A549 (cell line): ENCODE measurements at regions not wholly inside any gene's neighbourhood (a gene's known extent, or its start where the extent isn't known, plus 50 kb on each side); places are given as distances from the start of the nearest gene placed in this dataset.

Source experiments
- ATAC-seq, 2 experiments: fragments of 200-7000 bp in 1 of 2; fragments of >200 bp in 1 of 2; cut with Nextera tagmentation in 1 of 2; cut with Tn5 transposase in 1 of 2; 3 replicates each; pipeline versions ENCODE4 v1.8.0 to v1.9.1; 2018 to 2020; ENCODE audit warnings: mild to moderate bottlenecking in 1 of 2, moderate library complexity in 1 of 2
- CTCF ChIA-PET: fragments of 300-600 bp; sonication (Branson Sonifier 250); formaldehyde crosslinking; extraction: SDS; loops from one replicate; lab custom pipeline; 2021; ENCODE audit warnings: antibody characterized with exemption, inconsistent platforms; lab: Yijun Ruan, JAX
- POLR2A ChIA-PET: fragments of 350-600 bp; formaldehyde crosslinking; extraction: SDS; loops from one replicate; lab custom pipeline; 2021; ENCODE audit warnings: antibody characterized with exemption, inconsistent platforms; lab: Yijun Ruan, JAX
- DNase-seq, 2 experiments: peaks; one replicate each; pipeline versions ENCODE4 v3.0.0 to v3.0.0-alpha.2; 2011 to 2016; ENCODE audit warnings: low read depth in 1 of 2, low spot score in 1 of 2
- FAIRE-seq: peaks from 2 replicates; lab custom pipeline; 2011; peaks lifted over from hg19 to GRCh38; lab: Jason Lieb, UNC
- H3K27ac ChIP-seq, 2 experiments: fragments of >200 bp; sonication (Bioruptor Twin); formaldehyde crosslinking; 3 replicates each; pipeline ENCODE4 v1.5.1; 2016 to 2017
- H3K4me1 ChIP-seq: fragments of >200 bp; sonication (Bioruptor Twin); formaldehyde crosslinking; 3 replicates; pipeline ENCODE4 v1.6.1; 2016
- H3K4me2 ChIP-seq: fragments of >200 bp; sonication (Bioruptor Twin); formaldehyde crosslinking; 3 replicates; pipeline ENCODE4 v1.6.1; 2016
- H3K4me3 ChIP-seq: fragments of >200 bp; sonication (Bioruptor Twin); formaldehyde crosslinking; 3 replicates; pipeline ENCODE4 v1.5.1; 2016
- H3K9me3 ChIP-seq: fragments of >200 bp; sonication (Bioruptor Twin); formaldehyde crosslinking; 3 replicates; pipeline ENCODE4 v1.6.1; 2016
- CBX2 ChIP-seq: fragments of 200-600 bp; sonication (generic); IDR thresholded peaks from 2 replicates; pipeline ENCODE4 v1.6.1; 2016; ENCODE audit warnings: low read depth, mild to moderate bottlenecking, borderline replicate concordance
- CEBPB ChIP-seq, 2 experiments: fragments of >200 bp in 1 of 2; sonication (Bioruptor Twin) in 1 of 2; formaldehyde crosslinking in 1 of 2; IDR thresholded peaks; 2 replicates each; pipeline ENCODE4 v1.6.1; 2012 to 2016
- EHF ChIP-seq: fragments of 250-450 bp; sonication (Bioruptor Pico); IDR thresholded peaks from 2 replicates; pipeline ENCODE4 v1.5.0; 2020; ENCODE audit warnings: mild to moderate bottlenecking
- EHMT2 ChIP-seq: fragments of 200-600 bp; sonication (generic); IDR thresholded peaks from 2 replicates; pipeline ENCODE4 v1.6.1; 2016; ENCODE audit warnings: antibody characterized with exemption, low read depth, mild to moderate bottlenecking, moderate library complexity
- ESRRA ChIP-seq: fragments of 150-350 bp; IDR thresholded peaks from 2 replicates; pipeline ENCODE4 v1.6.1; 2014; ENCODE audit warnings: mild to moderate bottlenecking, low read length, borderline replicate concordance
- FOSB ChIP-seq: fragments of 250-450 bp; sonication (Bioruptor Pico); IDR thresholded peaks from 2 replicates; pipeline ENCODE4 v1.5.0; 2020; ENCODE audit warnings: mild to moderate bottlenecking, moderate library complexity
- FOSL2 ChIP-seq, 2 experiments: fragments of 450-650 bp in 1 of 2; fragments of >200 bp in 1 of 2; sonication (Bioruptor Twin) in 1 of 2; formaldehyde crosslinking; IDR thresholded peaks; 2 replicates each; pipeline versions ENCODE4 v1.5.0 to v1.6.1; 2016 to 2020; ENCODE audit warnings: mild to moderate bottlenecking in 1 of 2, moderate library complexity in 1 of 2
- GATA3 ChIP-seq: IDR thresholded peaks from 2 replicates; pipeline ENCODE4 v1.6.1; 2012; ENCODE audit warnings: borderline replicate concordance
- HEYL ChIP-seq: fragments of 250-450 bp; sonication (Bioruptor Pico); IDR thresholded peaks from 2 replicates; pipeline ENCODE4 v1.8.0; 2021; ENCODE audit warnings: mild to moderate bottlenecking, moderate library complexity
- HOXB13 ChIP-seq: fragments of 250-450 bp; sonication (Bioruptor Pico); IDR thresholded peaks from 2 replicates; pipeline ENCODE4 v1.5.0; 2020; ENCODE audit warnings: low read depth, mild to moderate bottlenecking, moderate library complexity
- JUN ChIP-seq, 2 experiments: fragments of >200 bp; sonication (Bioruptor Twin); formaldehyde crosslinking; IDR thresholded peaks; 2 replicates in 1 of 2; 3 replicates in 1 of 2; pipeline ENCODE4 v1.6.1; 2016 to 2017
- JUNB ChIP-seq: fragments of >200 bp; sonication (Bioruptor Twin); formaldehyde crosslinking; IDR thresholded peaks from 2 replicates; pipeline ENCODE4 v1.6.1; 2016
- KDM1A ChIP-seq: fragments of 200-600 bp; sonication (generic); IDR thresholded peaks from 2 replicates; pipeline ENCODE4 v1.6.1; 2016; ENCODE audit warnings: low read depth, mild to moderate bottlenecking
- NFE2L2 ChIP-seq: fragments of 150-350 bp; conservative IDR thresholded peaks from 2 replicates; pipeline ENCODE4 v1.6.1; 2014; ENCODE audit warnings: low read length
- POLR2A ChIP-seq: IDR thresholded peaks from 2 replicates; pipeline ENCODE4 v1.6.1; 2012; ENCODE audit warnings: mild to moderate bottlenecking, low read length
- POLR2AphosphoS2 ChIP-seq: conservative IDR thresholded peaks from 2 replicates; pipeline ENCODE4 v1.6.1; 2012; ENCODE audit warnings: low read length, improper control_type of control experiment, inconsistent platforms
- RAD21 ChIP-seq, 2 experiments: fragments of >200 bp in 1 of 2; sonication (Bioruptor Twin) in 1 of 2; formaldehyde crosslinking in 1 of 2; IDR thresholded peaks in 1 of 2; conservative IDR thresholded peaks in 1 of 2; 2 replicates in 1 of 2; 3 replicates in 1 of 2; pipeline ENCODE4 v1.6.1; 2012 to 2018; ENCODE audit warnings: inconsistent platforms in 1 of 2
- RCOR1 ChIP-seq: fragments of 150-350 bp; IDR thresholded peaks from 2 replicates; pipeline ENCODE4 v1.6.1; 2014; ENCODE audit warnings: antibody characterized with exemption, low read length, low read depth
- RNF2 ChIP-seq: fragments of 200-600 bp; sonication (generic); IDR thresholded peaks from 2 replicates; pipeline ENCODE4 v1.6.1; 2016; ENCODE audit warnings: low read depth, mild to moderate bottlenecking, antibody characterized with exemption, moderate library complexity, borderline replicate concordance
- SMC3 ChIP-seq: fragments of >200 bp; sonication (Bioruptor Twin); formaldehyde crosslinking; IDR thresholded peaks from 3 replicates; pipeline ENCODE4 v1.6.1; 2018; ENCODE audit warnings: inconsistent platforms
- TFCP2L1 ChIP-seq: fragments of 250-450 bp; sonication (Bioruptor Pico); IDR thresholded peaks from 2 replicates; pipeline ENCODE4 v1.5.0; 2021; ENCODE audit warnings: mild to moderate bottlenecking
- TP53 ChIP-seq: fragments of 250-450 bp; sonication (Bioruptor Pico); IDR thresholded peaks from 2 replicates; pipeline ENCODE4 v1.5.0; 2021; ENCODE audit warnings: mild to moderate bottlenecking, moderate library complexity
- ZSCAN20 ChIP-seq: fragments of 250-450 bp; sonication (Bioruptor Pico); IDR thresholded peaks from 2 replicates; pipeline ENCODE4 v1.8.0; 2022; ENCODE audit warnings: mild to moderate bottlenecking, moderate library complexity
- WGBS: methylation state at CpG from one replicate; pipeline ENCODE4 v1.1.6; 2017; ENCODE audit errors: missing lambda C conversion rate; 5-methylcytosine and 5-hydroxymethylcytosine counted together
- TF ChIP-seq, protein P1 (sequence below): fragments of 250-450 bp; sonication (Bioruptor Pico); IDR thresholded peaks from 2 replicates; pipeline ENCODE4 v1.5.0; 2021; ENCODE audit warnings: mild to moderate bottlenecking, moderate library complexity, borderline replicate concordance
- TF ChIP-seq, protein P2 (sequence below): fragments of 200-600 bp; sonication (generic); IDR thresholded peaks from 2 replicates; pipeline ENCODE4 v1.6.1; 2016; ENCODE audit warnings: antibody characterized with exemption, mild to moderate bottlenecking, moderate library complexity
- TF ChIP-seq, protein P3 (sequence below): IDR thresholded peaks from 2 replicates; pipeline ENCODE4 v1.6.1; 2012

DNA sequence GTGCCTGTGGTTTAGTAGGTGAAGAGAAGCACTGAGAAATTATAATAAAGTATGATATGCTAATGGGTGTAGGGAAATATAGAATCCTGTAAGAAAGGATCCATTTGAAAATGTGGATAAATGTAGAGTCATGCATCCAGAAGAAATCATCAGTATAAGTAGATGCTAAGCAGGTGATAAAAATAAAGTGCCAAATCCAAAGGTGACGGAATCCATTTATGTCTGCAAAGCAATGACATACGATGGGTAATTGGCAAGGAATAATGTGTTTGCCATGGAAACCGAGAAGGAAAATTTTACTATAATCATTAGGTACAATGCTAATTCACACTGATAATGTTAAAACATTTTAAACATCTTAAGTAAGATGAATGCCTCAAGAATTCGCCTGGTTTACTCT, 163.0 kb downstream of the OPN5 start:
- CTCF ChIA-PET = no interaction called here
- Histone ChIP-seq H3K9me3 (no peaks in the 10 kb centered on the region), H3K4me3 (no peak overlapping the region), H3K4me2 (no peak overlapping the region), H3K4me1 (no peaks in the 10 kb centered on the region), H3K27ac (no peak overlapping the region)
- POLR2A ChIA-PET = no interaction called here
- FAIRE-seq (no peak), ATAC-seq (no peak), DNase-seq (no peak)
- 25% methylated on average over 4 of the region's 4 CpGs for WGBS
- TF ChIP-seq ESRRA = no peak
- no peak for TF ChIP-seq KDM1A
- TF ChIP-seq CEBPB (IDR thresholded peaks at IDR 0.05) = no peak
- no peak for TF ChIP-seq RAD21 (conservative IDR thresholded peaks at IDR 0.05 in 1 of 2, IDR thresholded peaks at IDR 0.05 in 1 of 2)
- TF ChIP-seq HOXB13 = no peak
- TF ChIP-seq SMC3 = no peak
- TF ChIP-seq, protein P1, sequence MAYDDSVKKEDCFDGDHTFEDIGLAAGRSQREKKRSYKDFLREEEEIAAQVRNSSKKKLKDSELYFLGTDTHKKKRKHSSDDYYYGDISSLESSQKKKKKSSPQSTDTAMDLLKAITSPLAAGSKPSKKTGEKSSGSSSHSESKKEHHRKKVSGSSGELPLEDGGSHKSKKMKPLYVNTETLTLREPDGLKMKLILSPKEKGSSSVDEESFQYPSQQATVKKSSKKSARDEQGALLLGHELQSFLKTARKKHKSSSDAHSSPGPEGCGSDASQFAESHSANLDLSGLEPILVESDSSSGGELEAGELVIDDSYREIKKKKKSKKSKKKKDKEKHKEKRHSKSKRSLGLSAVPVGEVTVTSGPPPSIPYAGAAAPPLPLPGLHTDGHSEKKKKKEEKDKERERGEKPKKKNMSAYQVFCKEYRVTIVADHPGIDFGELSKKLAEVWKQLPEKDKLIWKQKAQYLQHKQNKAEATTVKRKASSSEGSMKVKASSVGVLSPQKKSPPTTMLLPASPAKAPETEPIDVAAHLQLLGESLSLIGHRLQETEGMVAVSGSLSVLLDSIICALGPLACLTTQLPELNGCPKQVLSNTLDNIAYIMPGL (CRISPR knock-in tag) = no peak
- TF ChIP-seq FOSL2 (IDR thresholded peaks at IDR 0.05) = no peak
- TF ChIP-seq FOSL2 (CRISPR knock-in tag; IDR thresholded peaks at IDR 0.05) = no peak
- no peak for TF ChIP-seq NFE2L2
- TF ChIP-seq TFCP2L1 = no peak
- no peak for TF ChIP-seq RCOR1
- TF ChIP-seq, protein P2, sequence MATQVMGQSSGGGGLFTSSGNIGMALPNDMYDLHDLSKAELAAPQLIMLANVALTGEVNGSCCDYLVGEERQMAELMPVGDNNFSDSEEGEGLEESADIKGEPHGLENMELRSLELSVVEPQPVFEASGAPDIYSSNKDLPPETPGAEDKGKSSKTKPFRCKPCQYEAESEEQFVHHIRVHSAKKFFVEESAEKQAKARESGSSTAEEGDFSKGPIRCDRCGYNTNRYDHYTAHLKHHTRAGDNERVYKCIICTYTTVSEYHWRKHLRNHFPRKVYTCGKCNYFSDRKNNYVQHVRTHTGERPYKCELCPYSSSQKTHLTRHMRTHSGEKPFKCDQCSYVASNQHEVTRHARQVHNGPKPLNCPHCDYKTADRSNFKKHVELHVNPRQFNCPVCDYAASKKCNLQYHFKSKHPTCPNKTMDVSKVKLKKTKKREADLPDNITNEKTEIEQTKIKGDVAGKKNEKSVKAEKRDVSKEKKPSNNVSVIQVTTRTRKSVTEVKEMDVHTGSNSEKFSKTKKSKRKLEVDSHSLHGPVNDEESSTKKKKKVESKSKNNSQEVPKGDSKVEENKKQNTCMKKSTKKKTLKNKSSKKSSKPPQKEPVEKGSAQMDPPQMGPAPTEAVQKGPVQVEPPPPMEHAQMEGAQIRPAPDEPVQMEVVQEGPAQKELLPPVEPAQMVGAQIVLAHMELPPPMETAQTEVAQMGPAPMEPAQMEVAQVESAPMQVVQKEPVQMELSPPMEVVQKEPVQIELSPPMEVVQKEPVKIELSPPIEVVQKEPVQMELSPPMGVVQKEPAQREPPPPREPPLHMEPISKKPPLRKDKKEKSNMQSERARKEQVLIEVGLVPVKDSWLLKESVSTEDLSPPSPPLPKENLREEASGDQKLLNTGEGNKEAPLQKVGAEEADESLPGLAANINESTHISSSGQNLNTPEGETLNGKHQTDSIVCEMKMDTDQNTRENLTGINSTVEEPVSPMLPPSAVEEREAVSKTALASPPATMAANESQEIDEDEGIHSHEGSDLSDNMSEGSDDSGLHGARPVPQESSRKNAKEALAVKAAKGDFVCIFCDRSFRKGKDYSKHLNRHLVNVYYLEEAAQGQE = no peak
- TF ChIP-seq JUN (IDR thresholded peaks at IDR 0.05) = no peak
- no peak for TF ChIP-seq POLR2AphosphoS2
- TF ChIP-seq GATA3 = no peak
- TF ChIP-seq RNF2 = no peak
- no peak for TF ChIP-seq ZSCAN20 (CRISPR knock-in tag)

DNA sequence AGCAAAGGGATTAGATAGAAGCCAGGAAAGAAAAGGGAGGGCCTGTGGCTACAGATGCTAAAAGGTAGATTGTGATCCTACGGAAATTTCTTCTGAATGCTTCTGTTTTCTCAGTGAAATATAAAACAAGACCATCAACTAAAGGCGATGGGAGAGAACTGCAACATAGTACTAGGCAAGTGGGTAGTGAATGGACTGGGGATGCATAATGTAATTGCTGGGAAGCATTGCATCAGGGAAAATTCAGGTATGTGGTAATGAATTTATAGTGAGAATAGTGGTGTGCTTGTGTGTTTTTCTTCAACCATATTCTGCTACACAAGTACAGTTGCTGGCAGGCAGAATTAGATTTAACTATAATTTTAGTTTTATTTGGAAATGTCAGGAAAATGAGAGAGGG, 156.6 kb downstream of the OPN5 start:
- Histone ChIP-seq H3K27ac (no peak overlapping the region), H3K9me3 (no peaks in the 10 kb centered on the region), H3K4me3 (no peak overlapping the region), H3K4me2 (no peak overlapping the region), H3K4me1 (no peaks in the 10 kb centered on the region)
- CTCF ChIA-PET = no interaction called here
- WGBS = 44% methylated on average over 2 of the region's 2 CpGs
- no peak for DNase-seq
- no peak for TF ChIP-seq SMC3
- no peak for TF ChIP-seq TP53 (CRISPR knock-in tag)
- TF ChIP-seq, protein P3, sequence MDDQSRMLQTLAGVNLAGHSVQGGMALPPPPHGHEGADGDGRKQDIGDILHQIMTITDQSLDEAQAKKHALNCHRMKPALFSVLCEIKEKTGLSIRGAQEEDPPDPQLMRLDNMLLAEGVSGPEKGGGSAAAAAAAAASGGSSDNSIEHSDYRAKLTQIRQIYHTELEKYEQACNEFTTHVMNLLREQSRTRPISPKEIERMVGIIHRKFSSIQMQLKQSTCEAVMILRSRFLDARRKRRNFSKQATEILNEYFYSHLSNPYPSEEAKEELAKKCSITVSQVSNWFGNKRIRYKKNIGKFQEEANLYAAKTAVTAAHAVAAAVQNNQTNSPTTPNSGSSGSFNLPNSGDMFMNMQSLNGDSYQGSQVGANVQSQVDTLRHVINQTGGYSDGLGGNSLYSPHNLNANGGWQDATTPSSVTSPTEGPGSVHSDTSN = no peak
- TF ChIP-seq, protein P1 (CRISPR knock-in tag) = no peak
- no peak for TF ChIP-seq EHF
- no peak for TF ChIP-seq POLR2A
- no peak for TF ChIP-seq HEYL (CRISPR knock-in tag)
- no peak for TF ChIP-seq FOSB (CRISPR knock-in tag)
- no peak for TF ChIP-seq ESRRA
- TF ChIP-seq, protein P2 = no peak
- no peak for TF ChIP-seq EHMT2
- no peak for TF ChIP-seq RCOR1
- TF ChIP-seq CBX2 = no peak
- no peak for TF ChIP-seq JUNB
- TF ChIP-seq ZSCAN20 (CRISPR knock-in tag) = no peak
- no peak for FAIRE-seq
- POLR2A ChIA-PET = no interaction called here
- ATAC-seq = no peak
